GM18505 (cell line): ENCODE measurements at regions not wholly inside any gene's neighbourhood (a gene's known extent, or its start where the extent isn't known, plus 50 kb on each side); places are given as distances from the start of the nearest gene placed in this dataset.

Experiments
- ATAC-seq: cut with Tn5 transposase; IDR thresholded peaks from one replicate; pipeline ENCODE4 v1.9.1; 2021; ENCODE audit not compliant: unreplicated experiment
- POLR2A ChIP-seq: IDR thresholded peaks from 4 replicates; pipeline ENCODE4 v1.6.1; 2011; ENCODE audit warnings: borderline replicate concordance; ENCODE audit not compliant: insufficient read depth, insufficient read length; ENCODE audit errors: extremely low read depth

- ATAC-seq = no peak
- TF ChIP-seq POLR2A = no peak
Observed at GRCh38 chr1:47554082-47554481, 116.2 kb downstream of the FOXD2 start.

DNA sequence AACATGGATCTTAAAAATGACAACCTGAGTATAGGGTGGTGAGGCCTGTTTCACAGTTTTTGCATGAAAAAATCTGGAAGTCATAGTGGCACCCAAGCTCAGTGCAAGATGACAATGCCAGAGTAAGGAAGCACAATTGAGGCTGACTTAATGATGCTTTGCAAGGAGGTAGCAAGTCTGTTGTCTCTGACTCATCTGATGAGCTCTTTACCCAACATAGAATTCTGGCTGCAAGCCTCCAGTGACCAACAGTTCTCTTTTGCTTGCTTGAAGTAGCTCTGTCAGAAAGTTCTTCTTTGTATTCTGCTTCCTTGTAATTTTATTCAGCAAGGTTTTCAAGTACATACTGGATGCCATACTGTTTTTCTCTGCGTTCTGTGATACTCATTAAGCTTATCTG is 117.1 kb downstream of the FOXD2 start:
- ATAC-seq = no peak
- TF ChIP-seq POLR2A = no peak

DNA sequence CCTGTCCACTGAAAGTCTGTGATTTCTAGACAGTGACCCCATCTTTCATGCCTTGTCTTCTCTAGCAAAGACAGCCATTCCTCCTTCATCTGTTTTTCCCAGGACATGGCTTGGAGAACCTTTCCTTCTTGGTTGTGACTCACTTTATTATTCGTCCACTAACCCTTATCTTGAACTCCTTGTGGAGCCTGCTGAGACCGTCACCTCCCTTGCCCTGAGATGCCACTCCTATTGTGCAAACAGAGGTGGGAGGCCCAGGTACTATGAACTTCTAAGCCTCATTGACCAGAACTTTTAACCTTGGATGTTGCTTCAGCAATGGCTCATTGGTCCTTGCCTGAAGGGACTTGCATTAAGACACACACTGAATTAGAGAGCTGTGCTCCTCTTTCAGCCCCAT is 117.5 kb downstream of the FOXD2 start:
- no peak for ATAC-seq

GRCh38 chr1:47555841-47556560 is 118.2 kb downstream of the FOXD2 start:
- no peak for ATAC-seq
- TF ChIP-seq POLR2A = no peak

More for the DNA sequence above, 117.5 kb downstream of the FOXD2 start:
- TF ChIP-seq POLR2A = no peak

DNA sequence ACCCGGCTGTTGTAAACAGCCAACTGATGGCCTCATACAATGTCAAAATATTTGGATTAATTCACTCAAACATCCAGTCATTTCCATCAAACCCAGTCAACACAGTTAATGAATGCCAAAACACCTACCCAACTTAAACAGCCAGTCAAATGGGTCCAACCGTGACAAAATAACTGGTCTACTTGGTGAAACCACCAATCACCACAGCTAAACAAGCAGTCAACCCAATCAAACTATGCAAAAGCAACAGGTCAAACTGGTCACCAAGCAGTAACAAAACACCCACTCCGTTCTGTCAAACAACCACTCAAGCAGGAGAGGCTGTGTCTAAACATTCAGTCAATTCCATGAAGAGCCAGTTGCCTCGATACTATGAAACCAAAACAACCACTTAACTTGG is 119.2 kb downstream of the FOXD2 start:
- no peak for ATAC-seq
- TF ChIP-seq POLR2A = no peak

GRCh38 chr1:47558601-47559593 is 121.1 kb downstream of the FOXD2 start:
- no peak for ATAC-seq
- no peak for TF ChIP-seq POLR2A

- no peak for ATAC-seq
- TF ChIP-seq POLR2A = no peak
Observed at GRCh38 chr1:47559944-47560695, 122.3 kb downstream of the FOXD2 start.

DNA sequence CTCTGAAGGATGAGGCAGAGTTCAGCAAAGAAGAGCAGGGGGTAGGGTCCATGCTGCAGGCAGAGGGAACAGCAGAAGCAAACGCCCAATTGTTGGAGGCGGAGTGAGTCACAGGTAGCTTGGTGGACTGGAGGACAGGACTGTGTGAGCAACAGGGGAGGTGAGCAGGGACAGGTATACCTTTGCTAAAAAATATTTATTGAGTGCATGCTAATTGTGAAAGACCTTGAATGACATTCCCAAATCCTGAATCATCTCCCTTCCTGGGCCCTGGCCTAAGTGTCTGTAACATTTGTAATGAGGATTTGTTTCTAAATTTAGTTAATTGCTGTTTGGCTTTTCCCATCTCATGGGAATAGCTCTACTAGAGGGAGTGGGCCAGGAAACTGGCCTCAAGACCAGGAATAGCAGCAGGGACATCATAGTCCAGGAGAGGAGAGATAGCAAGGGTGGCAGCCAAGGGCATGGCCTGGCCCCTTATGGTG is 123.7 kb downstream of the FOXD2 start:
- no peak for TF ChIP-seq POLR2A

DNA sequence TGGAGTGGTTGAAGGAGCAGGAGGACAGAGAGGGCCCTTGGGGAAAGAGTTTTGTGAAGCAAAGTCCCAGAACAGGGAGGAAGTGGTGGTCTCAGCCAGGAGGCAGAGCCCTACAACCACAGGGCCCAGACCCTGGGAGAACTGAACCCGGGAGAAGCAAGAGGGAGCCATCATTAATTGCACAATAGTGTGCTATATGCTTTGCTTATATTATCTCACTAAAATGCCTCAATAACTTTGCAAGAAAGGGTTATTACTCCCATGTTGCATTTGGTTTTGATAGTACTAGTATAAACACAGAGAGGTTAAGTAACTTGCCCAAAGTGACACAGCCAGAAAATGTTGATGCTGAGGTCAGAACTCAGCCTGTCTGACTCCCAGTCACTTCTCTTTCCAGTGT is 124.3 kb downstream of the FOXD2 start:
- ATAC-seq = no peak
- TF ChIP-seq POLR2A = no peak

More for the DNA sequence above, 123.7 kb downstream of the FOXD2 start:
- no peak for ATAC-seq

GRCh38 chr1:47562799-47563198 is 125.0 kb downstream of the FOXD2 start:
- ATAC-seq = no peak
- no peak for TF ChIP-seq POLR2A

- TF ChIP-seq POLR2A = no peak
- ATAC-seq = no peak
Observed at GRCh38 chr1:47563201-47563600, 125.4 kb downstream of the FOXD2 start.

DNA sequence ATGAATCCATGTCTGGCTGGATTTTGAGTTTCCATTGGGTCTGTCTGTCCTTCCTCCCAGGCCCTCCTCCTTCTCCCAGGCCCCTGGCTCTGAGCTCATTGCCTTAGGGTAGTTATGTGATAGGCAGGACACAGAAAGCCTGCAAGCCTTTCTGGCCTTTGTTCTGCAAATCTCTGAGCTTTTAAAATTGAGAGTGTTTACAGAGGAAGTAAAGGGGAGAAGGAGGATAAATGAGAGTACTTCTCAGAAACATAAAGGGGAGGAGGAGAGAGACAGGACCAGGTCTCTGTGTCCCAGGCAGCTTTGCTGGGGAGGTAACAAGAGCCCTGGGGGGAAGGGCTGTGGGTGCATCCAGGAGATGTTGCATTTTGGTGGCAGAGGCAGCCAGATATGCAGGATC is 126.7 kb downstream of the FOXD2 start:
- ATAC-seq = no peak

DNA sequence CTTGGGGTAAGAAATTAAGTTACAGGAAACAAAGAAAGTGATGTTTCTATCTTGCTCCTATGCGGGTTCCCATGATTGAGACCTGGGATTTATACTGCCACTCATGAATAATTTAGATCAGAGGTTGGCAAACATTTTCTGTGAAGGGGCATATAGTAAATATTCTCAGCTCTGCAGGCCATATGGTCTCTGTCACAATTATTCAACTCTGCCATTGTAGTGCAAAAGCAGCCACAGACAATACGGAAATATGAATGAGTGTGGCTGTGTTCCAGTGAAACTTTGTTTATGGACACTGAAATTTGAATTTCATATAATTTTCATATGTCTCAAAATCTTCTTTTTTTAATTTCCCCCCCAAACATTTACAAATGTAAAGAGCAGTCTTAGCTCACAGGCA is 127.2 kb downstream of the FOXD2 start:
- ATAC-seq = no peak
- no peak for TF ChIP-seq POLR2A

More for the DNA sequence above, 126.7 kb downstream of the FOXD2 start:
- TF ChIP-seq POLR2A = no peak
